ENCODE measurements at regions not wholly inside any gene's neighbourhood (a gene's known extent, or its start where the extent isn't known, plus 50 kb on each side); places are given as distances from the start of the nearest gene placed in this dataset.
A peak's percentile ranks its signal among the peaks of the same experiment; 100 is the strongest.

DNA sequence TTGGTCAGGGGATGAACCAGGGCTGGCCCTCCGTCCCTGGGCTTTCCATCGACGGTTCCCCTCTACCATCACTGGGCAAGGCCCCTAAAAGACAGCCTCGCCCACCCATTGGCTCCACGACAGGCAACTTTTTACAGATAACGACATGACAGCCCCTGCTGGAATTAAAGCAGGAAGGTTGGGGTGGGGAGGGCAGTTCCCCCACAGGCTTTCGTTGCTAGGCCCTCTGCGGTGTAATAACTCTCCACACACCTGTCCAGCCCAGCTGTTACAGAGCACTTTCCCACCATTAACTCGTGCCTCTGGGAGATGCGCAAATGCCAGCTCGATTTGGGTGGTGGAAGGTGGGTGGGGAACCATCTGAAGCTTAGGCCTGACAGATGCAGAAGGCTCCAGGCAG lies 264.2 kb upstream of the TLE3 start:
- TF ChIP-seq EP300 (IDR thresholded peaks at IDR 0.05): no peak
- no peak for TF ChIP-seq POLR2AphosphoS5 (IDR thresholded peaks at IDR 0.05)
- TF ChIP-seq POLR2A (IDR thresholded peaks at IDR 0.05; ENCODE audit: low read depth): no peak
- TF ChIP-seq, protein P1, sequence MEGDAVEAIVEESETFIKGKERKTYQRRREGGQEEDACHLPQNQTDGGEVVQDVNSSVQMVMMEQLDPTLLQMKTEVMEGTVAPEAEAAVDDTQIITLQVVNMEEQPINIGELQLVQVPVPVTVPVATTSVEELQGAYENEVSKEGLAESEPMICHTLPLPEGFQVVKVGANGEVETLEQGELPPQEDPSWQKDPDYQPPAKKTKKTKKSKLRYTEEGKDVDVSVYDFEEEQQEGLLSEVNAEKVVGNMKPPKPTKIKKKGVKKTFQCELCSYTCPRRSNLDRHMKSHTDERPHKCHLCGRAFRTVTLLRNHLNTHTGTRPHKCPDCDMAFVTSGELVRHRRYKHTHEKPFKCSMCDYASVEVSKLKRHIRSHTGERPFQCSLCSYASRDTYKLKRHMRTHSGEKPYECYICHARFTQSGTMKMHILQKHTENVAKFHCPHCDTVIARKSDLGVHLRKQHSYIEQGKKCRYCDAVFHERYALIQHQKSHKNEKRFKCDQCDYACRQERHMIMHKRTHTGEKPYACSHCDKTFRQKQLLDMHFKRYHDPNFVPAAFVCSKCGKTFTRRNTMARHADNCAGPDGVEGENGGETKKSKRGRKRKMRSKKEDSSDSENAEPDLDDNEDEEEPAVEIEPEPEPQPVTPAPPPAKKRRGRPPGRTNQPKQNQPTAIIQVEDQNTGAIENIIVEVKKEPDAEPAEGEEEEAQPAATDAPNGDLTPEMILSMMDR (IDR thresholded peaks at IDR 0.05): no peak
- intact Hi-C loops (cut with DNase I): loop anchor here (10.0 kb wide), 1 partner anchor 887 kb away; no protein-coding TSS in a partner anchor
- Histone ChIP-seq H3K4me1 (peaks cover 0 to 7% (median 0%) of the 10 kb centered on the region in 4 donors), H3K9me3 (no peaks in the 10 kb centered on the region), H3K27ac (replicated peaks in 1 of 4) (no peak overlapping the region), H3K27me3 (peaks cover 0 to 6% (median 0%) of the 10 kb centered on the region in 4 donors), H3K4me3 (no peak overlapping the region), H3K36me3 (no peaks in the 10 kb centered on the region)
- no peak for DNase-seq (ENCODE audit: extremely low spot score)
- WGBS: 96% methylated on average over 11 of the region's 11 CpGs

DNA sequence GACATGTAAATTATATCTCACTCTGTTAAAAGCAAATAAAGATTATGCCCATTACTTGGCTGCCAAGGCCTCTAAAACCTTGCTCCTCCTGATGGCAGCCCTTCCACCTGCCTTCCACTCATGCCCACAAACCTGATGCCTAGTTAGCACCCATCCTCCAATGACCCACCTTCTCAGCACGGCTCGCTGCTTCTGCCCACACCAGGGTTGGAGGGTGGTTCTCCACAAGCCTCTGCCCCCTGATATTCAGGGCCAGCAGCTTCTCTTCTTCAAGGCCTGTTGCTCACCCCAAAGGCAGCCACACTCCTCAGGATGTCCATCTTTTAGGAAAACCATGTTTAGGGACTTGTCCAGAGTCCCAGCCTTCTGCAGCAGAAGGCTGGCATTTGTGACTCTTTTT lies 263.4 kb upstream of the TLE3 start:
- peaks cover 0 to 9% (median 0%) of the 10 kb centered on the region in 4 donors for H3K4me1 ChIP-seq
- no peaks in the 10 kb centered on the region for H3K36me3 ChIP-seq
- H3K4me3 ChIP-seq: no peak overlapping the region
- no peak for TF ChIP-seq POLR2A (IDR thresholded peaks at IDR 0.05; ENCODE audit: low read depth)
- no peak for TF ChIP-seq POLR2AphosphoS5 (IDR thresholded peaks at IDR 0.05)
- no peak for DNase-seq (ENCODE audit: extremely low spot score)
- H3K9me3 ChIP-seq: no peaks in the 10 kb centered on the region
- peaks cover 0 to 12% (median 0%) of the 10 kb centered on the region in 4 donors for H3K27me3 ChIP-seq
- H3K27ac ChIP-seq (replicated peaks in 1 of 4): no peak overlapping the region
- intact Hi-C loops (cut with DNase I): loop anchor here (10.0 kb wide), 1 partner anchor 886 kb away; no protein-coding TSS in a partner anchor
- 93% methylated on average over 2 of the region's 2 CpGs for WGBS

DNA sequence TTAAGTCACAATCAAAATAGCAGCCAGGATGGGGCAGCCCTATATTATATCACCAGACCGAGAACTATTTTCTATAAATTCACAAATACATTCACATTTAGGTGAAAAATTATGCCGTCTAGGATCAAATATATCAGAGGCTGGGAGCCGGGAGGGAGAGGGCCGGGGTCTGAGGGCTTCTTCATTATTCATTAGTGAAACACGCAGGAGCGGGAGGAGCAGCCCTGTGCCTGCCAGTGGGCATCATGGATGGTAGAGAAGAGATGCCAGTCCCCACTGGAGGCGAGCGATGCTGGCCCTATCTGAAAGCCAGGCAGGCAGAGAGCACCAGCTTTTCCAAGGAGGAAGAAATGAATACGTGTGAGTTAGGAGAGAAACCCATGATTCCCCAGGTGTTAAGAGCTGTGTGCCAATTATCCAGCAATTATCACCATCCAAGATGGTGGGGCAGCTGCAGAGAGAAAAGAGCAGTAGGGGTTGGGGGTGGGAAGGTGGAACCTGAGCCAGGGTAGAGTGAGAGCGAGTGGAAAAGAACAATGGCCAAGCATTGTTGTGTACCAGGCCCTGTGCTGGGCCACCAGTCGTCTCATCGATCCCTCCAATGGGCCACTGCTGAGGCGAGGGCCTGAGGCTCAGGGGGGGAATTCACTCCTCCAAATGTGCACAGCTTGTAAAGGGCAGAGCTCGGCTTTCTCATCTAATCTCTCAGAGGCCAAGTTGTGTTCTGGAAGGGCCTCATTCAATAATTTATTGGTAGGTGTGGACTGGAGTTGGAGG lies 261.3 kb upstream of the TLE3 start:
- DNase-seq (ENCODE audit: extremely low spot score): peak; percentile 86
- H3K4me3 ChIP-seq: no peak overlapping the region
- H3K4me1 ChIP-seq: peaks cover 0 to 9% (median 0%) of the 10 kb centered on the region in 4 donors
- 97% methylated on average over 14 of the region's 14 CpGs for WGBS
- intact Hi-C loops (cut with DNase I): no loop called here
- no peaks in the 10 kb centered on the region for H3K9me3 ChIP-seq
- peaks cover 0 to 12% (median 0%) of the 10 kb centered on the region in 4 donors for H3K27me3 ChIP-seq
- no peak overlapping the region for H3K27ac ChIP-seq (replicated peaks in 1 of 4)
- no peaks in the 10 kb centered on the region for H3K36me3 ChIP-seq
- TF ChIP-seq, protein P1 (IDR thresholded peaks at IDR 0.05): no peak
- TF ChIP-seq POLR2A (IDR thresholded peaks at IDR 0.05; ENCODE audit: low read depth): no peak
- TF ChIP-seq EP300 (IDR thresholded peaks at IDR 0.05): no peak
- no peak for TF ChIP-seq POLR2AphosphoS5 (IDR thresholded peaks at IDR 0.05)

DNA sequence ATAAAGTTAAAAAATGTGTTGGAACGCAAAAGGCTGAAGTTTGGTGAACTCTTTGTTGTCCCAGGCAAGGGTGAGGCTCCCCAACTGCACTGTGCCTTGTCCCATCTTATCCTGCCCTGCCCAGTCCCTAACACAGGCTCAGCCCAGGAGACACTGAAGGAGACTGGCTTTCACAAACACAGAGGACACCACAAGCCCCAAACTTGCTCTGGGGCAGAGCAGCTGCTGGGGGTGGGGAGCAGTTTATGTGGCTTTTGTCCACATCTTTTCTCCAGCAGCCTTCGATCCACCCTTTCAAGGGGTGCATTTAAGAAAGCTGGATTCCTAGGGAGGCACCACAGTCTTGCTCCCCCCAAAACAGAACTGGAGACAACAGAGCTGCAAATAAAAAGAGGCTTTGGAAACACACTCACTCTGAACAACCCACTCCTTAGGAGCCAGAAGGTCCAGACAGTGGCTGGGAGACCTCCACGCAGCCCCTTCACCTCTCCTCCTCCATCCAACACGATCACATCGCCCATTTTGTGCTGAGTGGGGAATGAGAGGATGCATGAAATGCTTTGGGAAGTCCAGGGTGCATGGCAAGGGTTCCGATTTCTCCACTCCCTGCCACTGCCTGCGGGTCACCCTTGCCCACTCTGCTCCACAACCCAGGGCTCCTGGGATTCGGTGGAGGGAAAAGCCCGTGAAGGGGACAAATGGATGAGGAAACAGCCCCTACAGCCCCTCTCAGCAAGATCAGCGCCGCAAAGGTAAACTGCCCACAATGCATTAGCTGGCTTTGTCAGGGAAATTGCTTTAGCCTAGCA lies 260.5 kb upstream of the TLE3 start:
- TF ChIP-seq EP300 (IDR thresholded peaks at IDR 0.05) (no peak), POLR2AphosphoS5 (IDR thresholded peaks at IDR 0.05) (no peak), POLR2A (IDR thresholded peaks at IDR 0.05; ENCODE audit: low read depth) (no peak)
- TF ChIP-seq, protein P1 (IDR thresholded peaks at IDR 0.05): no peak
- no peak overlapping the region for H3K4me3 ChIP-seq
- H3K27me3 ChIP-seq: peaks cover 0 to 12% (median 0%) of the 10 kb centered on the region in 4 donors
- 96% methylated on average over 11 of the region's 11 CpGs for WGBS
- no peaks in the 10 kb centered on the region for H3K36me3 ChIP-seq
- H3K4me1 ChIP-seq: peaks cover 0 to 9% (median 0%) of the 10 kb centered on the region in 4 donors
- peak; percentile 77 for DNase-seq (ENCODE audit: extremely low spot score)
- H3K9me3 ChIP-seq: no peaks in the 10 kb centered on the region
- no peak overlapping the region for H3K27ac ChIP-seq (replicated peaks in 1 of 4)
- intact Hi-C loops (cut with DNase I): no loop called here

DNA sequence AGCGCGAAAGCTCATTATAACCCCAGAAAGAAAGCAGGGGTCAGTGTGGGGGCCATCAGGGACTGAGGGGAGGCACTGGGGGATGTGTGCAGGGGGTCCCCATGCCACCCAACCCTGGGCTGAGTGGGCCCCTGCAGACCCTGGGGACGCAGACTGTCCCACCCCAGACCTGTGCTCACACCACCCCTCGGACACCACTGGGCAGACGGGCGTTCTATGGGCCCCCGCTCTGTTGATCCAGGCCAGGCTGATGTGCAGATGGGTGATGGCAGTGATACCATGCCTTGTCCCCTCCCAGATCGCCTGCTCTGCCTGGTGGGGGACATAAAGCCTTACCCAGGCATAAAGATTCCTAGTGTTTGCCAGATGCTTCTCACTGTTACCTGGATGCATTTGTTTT lies 259.7 kb upstream of the TLE3 start:
- Histone ChIP-seq H3K4me1 (peaks cover 0 to 9% (median 0%) of the 10 kb centered on the region in 4 donors), H3K27ac (replicated peaks in 1 of 4) (no peak overlapping the region), H3K36me3 (no peaks in the 10 kb centered on the region), H3K9me3 (no peaks in the 10 kb centered on the region), H3K4me3 (no peak overlapping the region), H3K27me3 (peaks cover 0 to 12% (median 0%) of the 10 kb centered on the region in 4 donors)
- intact Hi-C loops (cut with DNase I): no loop called here
- 100% methylated on average over 5 of the region's 8 CpGs for WGBS
- no peak for TF ChIP-seq POLR2A (IDR thresholded peaks at IDR 0.05; ENCODE audit: low read depth)
- TF ChIP-seq, protein P1 (IDR thresholded peaks at IDR 0.05): no peak
- no peak for TF ChIP-seq EP300 (IDR thresholded peaks at IDR 0.05)
- no peak for TF ChIP-seq POLR2AphosphoS5 (IDR thresholded peaks at IDR 0.05)
- no peak for DNase-seq (ENCODE audit: extremely low spot score)
